ENCODE measurements at regions not wholly inside any gene's neighbourhood (a gene's known extent, or its start where the extent isn't known, plus 50 kb on each side); places are given as distances from the start of the nearest gene placed in this dataset.
"Not testable (repeated sequence)": the region's sequence is repeated elsewhere in the genome, so short reads cannot be mapped to it uniquely, and the experiment has no call there.

GRCh38 chr12:62044450-62045135 is 215.6 kb upstream of the USP15 start:
- H3K36me3 Mint-ChIP-seq, result no peaks in the 10 kb centered on the region
- H3K4me3 Mint-ChIP-seq, result no peak overlapping the region
- no peaks in the 10 kb centered on the region for H3K27me3 Mint-ChIP-seq
- H3K27ac Mint-ChIP-seq, result no peak overlapping the region
- no peaks in the 10 kb centered on the region for H3K9me3 Mint-ChIP-seq
- no peak for DNase-seq
- CTCF ChIA-PET, result no interaction called here
- no peaks in the 10 kb centered on the region for H3K4me1 Mint-ChIP-seq

- CTCF ChIA-PET, result no interaction called here
- Mint-ChIP-seq H3K9me3 (no peaks in the 10 kb centered on the region), H3K4me3 (no peak overlapping the region), H3K27me3 (no peaks in the 10 kb centered on the region), H3K27ac (no peak overlapping the region), H3K36me3 (no peaks in the 10 kb centered on the region), H3K4me1 (no peaks in the 10 kb centered on the region)
- DNase-seq, result no peak
These were observed 215.0 kb upstream of the USP15 start for GRCh38 chr12:62045211-62045610.

- no peaks in the 10 kb centered on the region for H3K9me3 Mint-ChIP-seq
- H3K4me1 Mint-ChIP-seq, result no peaks in the 10 kb centered on the region
- no peaks in the 10 kb centered on the region for H3K27me3 Mint-ChIP-seq
- no peaks in the 10 kb centered on the region for H3K36me3 Mint-ChIP-seq
- CTCF ChIA-PET, result interaction anchor here (0.6 kb wide), 1 partner anchor 112 kb away, joined by 4 read pairs; no protein-coding TSS in a partner anchor
- no peak for DNase-seq
- H3K4me3 Mint-ChIP-seq, result no peak overlapping the region
- no peak overlapping the region for H3K27ac Mint-ChIP-seq
These were observed 209.4 kb upstream of the USP15 start for GRCh38 chr12:62050785-62051184.

GRCh38 chr12:62069976-62070375 is 190.2 kb upstream of the USP15 start:
- Mint-ChIP-seq H3K27me3 (peaks cover 4% of the 10 kb centered on the region), H3K9me3 (no peaks in the 10 kb centered on the region), H3K4me3 (no peak overlapping the region), H3K36me3 (no peaks in the 10 kb centered on the region), H3K27ac (no peak overlapping the region), H3K4me1 (no peaks in the 10 kb centered on the region)
- no peak for DNase-seq
- CTCF ChIA-PET, result no interaction called here

- H3K27me3 Mint-ChIP-seq, H3K4me3 Mint-ChIP-seq, H3K9me3 Mint-ChIP-seq, DNase-seq, H3K27ac Mint-ChIP-seq, H3K4me1 Mint-ChIP-seq, H3K36me3 Mint-ChIP-seq, CTCF ChIA-PET: not testable (repeated sequence)
These were observed 187.0 kb upstream of the USP15 start for GRCh38 chr12:62073236-62073635.

- CTCF ChIA-PET, result no interaction called here
- H3K27ac Mint-ChIP-seq, result no peak overlapping the region
These were observed 184.3 kb upstream of the USP15 start for GRCh38 chr12:62075870-62076269.

GRCh38 chr12:62078020-62078419 is 182.2 kb upstream of the USP15 start:
- DNase-seq, result no peak
- H3K27ac Mint-ChIP-seq, result no peak overlapping the region
- H3K9me3 Mint-ChIP-seq, result no peaks in the 10 kb centered on the region

More at GRCh38 chr12:62075870-62076269, 184.3 kb upstream of the USP15 start:
- Mint-ChIP-seq H3K4me3 (no peak overlapping the region), H3K27me3 (peaks cover 8% of the 10 kb centered on the region), H3K9me3 (no peaks in the 10 kb centered on the region), H3K36me3 (no peaks in the 10 kb centered on the region), H3K4me1 (no peaks in the 10 kb centered on the region)
- DNase-seq, result no peak

GRCh38 chr12:62082448-62082847 is 177.8 kb upstream of the USP15 start:
- no peaks in the 10 kb centered on the region for H3K36me3 Mint-ChIP-seq
- H3K4me1 Mint-ChIP-seq, result no peaks in the 10 kb centered on the region
- no peak overlapping the region for H3K4me3 Mint-ChIP-seq
- peaks cover 4% of the 10 kb centered on the region for H3K27me3 Mint-ChIP-seq
- H3K27ac Mint-ChIP-seq, result no peak overlapping the region
- DNase-seq, result no peak
- no peaks in the 10 kb centered on the region for H3K9me3 Mint-ChIP-seq
- CTCF ChIA-PET, result no interaction called here

More at GRCh38 chr12:62078020-62078419, 182.2 kb upstream of the USP15 start:
- H3K27me3 Mint-ChIP-seq, result peaks cover 8% of the 10 kb centered on the region
- CTCF ChIA-PET, result no interaction called here
- no peaks in the 10 kb centered on the region for H3K36me3 Mint-ChIP-seq
- no peak overlapping the region for H3K4me3 Mint-ChIP-seq
- no peaks in the 10 kb centered on the region for H3K4me1 Mint-ChIP-seq

GRCh38 chr12:62098132-62098531 is 162.1 kb upstream of the USP15 start:
- CTCF ChIA-PET, result no interaction called here
- H3K27me3 Mint-ChIP-seq, result no peaks in the 10 kb centered on the region

GRCh38 chr12:62103748-62104147 is 156.5 kb upstream of the USP15 start:
- CTCF ChIA-PET, result no interaction called here
- no peaks in the 10 kb centered on the region for H3K9me3 Mint-ChIP-seq
- DNase-seq, result no peak
- H3K4me1 Mint-ChIP-seq, result no peaks in the 10 kb centered on the region
- no peak overlapping the region for H3K27ac Mint-ChIP-seq
- H3K36me3 Mint-ChIP-seq, result no peaks in the 10 kb centered on the region
- no peaks in the 10 kb centered on the region for H3K27me3 Mint-ChIP-seq
- no peak overlapping the region for H3K4me3 Mint-ChIP-seq

More at GRCh38 chr12:62098132-62098531, 162.1 kb upstream of the USP15 start:
- no peaks in the 10 kb centered on the region for H3K36me3 Mint-ChIP-seq
- no peak overlapping the region for H3K27ac Mint-ChIP-seq
- DNase-seq, result no peak
- H3K4me3 Mint-ChIP-seq, result no peak overlapping the region
- no peaks in the 10 kb centered on the region for H3K9me3 Mint-ChIP-seq
- H3K4me1 Mint-ChIP-seq, result no peaks in the 10 kb centered on the region

- Mint-ChIP-seq H3K4me3 (no peak overlapping the region), H3K36me3 (no peaks in the 10 kb centered on the region), H3K27ac (no peak overlapping the region), H3K4me1 (no peaks in the 10 kb centered on the region), H3K9me3 (no peaks in the 10 kb centered on the region), H3K27me3 (no peaks in the 10 kb centered on the region)
- CTCF ChIA-PET, result no interaction called here
- no peak for DNase-seq
These were observed 153.5 kb upstream of the USP15 start for GRCh38 chr12:62106547-62107185.

- no peaks in the 10 kb centered on the region for H3K36me3 Mint-ChIP-seq
- H3K4me1 Mint-ChIP-seq, result no peaks in the 10 kb centered on the region
- H3K4me3 Mint-ChIP-seq, result no peak overlapping the region
- H3K27me3 Mint-ChIP-seq, result peaks cover 8% of the 10 kb centered on the region
- no peaks in the 10 kb centered on the region for H3K9me3 Mint-ChIP-seq
- DNase-seq, result no peak
- CTCF ChIA-PET, result interaction anchor here (2.1 kb wide), 1 partner anchor 10 kb away, joined by 7 read pairs; no protein-coding TSS in a partner anchor
- H3K27ac Mint-ChIP-seq, result no peak overlapping the region
These were observed 146.7 kb upstream of the USP15 start for GRCh38 chr12:62113366-62114011.

GRCh38 chr12:62116986-62117385 is 143.2 kb upstream of the USP15 start:
- peaks cover 8% of the 10 kb centered on the region for H3K27me3 Mint-ChIP-seq
- CTCF ChIA-PET, result no interaction called here
- H3K4me3 Mint-ChIP-seq, result no peak overlapping the region
- H3K9me3 Mint-ChIP-seq, result no peaks in the 10 kb centered on the region
- H3K27ac Mint-ChIP-seq, result no peak overlapping the region
- no peaks in the 10 kb centered on the region for H3K4me1 Mint-ChIP-seq
- no peaks in the 10 kb centered on the region for H3K36me3 Mint-ChIP-seq
- no peak for DNase-seq

- H3K4me1 Mint-ChIP-seq, result no peaks in the 10 kb centered on the region
- H3K27ac Mint-ChIP-seq, result no peak overlapping the region
- H3K9me3 Mint-ChIP-seq, result no peaks in the 10 kb centered on the region
- H3K4me3 Mint-ChIP-seq, result no peak overlapping the region
- H3K36me3 Mint-ChIP-seq, result no peaks in the 10 kb centered on the region
- peak; percentile 58 for DNase-seq
- peaks cover 8% of the 10 kb centered on the region for H3K27me3 Mint-ChIP-seq
- CTCF ChIA-PET, result interaction anchor here (0.8 to 2.2 kb wide), 6 partner anchors 10 to 87 kb away, joined by 3 to 7 read pairs (median 4); a partner anchor contains a TSS
These were observed 136.4 kb upstream of the USP15 start for GRCh38 chr12:62123721-62124203.

GRCh38 chr12:62127516-62127915 is 132.7 kb upstream of the USP15 start:
- CTCF ChIA-PET, result no interaction called here
- Mint-ChIP-seq H3K36me3 (no peaks in the 10 kb centered on the region), H3K4me1 (no peaks in the 10 kb centered on the region), H3K4me3 (no peak overlapping the region), H3K27me3 (peaks cover 8% of the 10 kb centered on the region), H3K9me3 (no peaks in the 10 kb centered on the region), H3K27ac (no peak overlapping the region)
- no peak for DNase-seq
